Neural progenitor cell (in vitro differentiated cells): ENCODE measurements at regions not wholly inside any gene's neighbourhood (a gene's known extent, or its start where the extent isn't known, plus 50 kb on each side); places are given as distances from the start of the nearest gene placed in this dataset.
"Not testable (repeated sequence)": the region's sequence is repeated elsewhere in the genome, so short reads cannot be mapped to it uniquely, and the experiment has no call there.

Source experiments
- DNase-seq: peaks from one replicate; pipeline ENCODE4 v3.0.0-alpha.2; 2016; ENCODE audit warnings: low spot score
- H2AFZ ChIP-seq: fragments of 200-600 bp; sonication (generic); replicated peaks from 2 replicates; pipeline ENCODE4 v1.6.1; 2016; ENCODE audit warnings: antibody characterized with exemption
- H3F3A ChIP-seq: fragments of 200-600 bp; sonication (generic); 2 replicates; pipeline ENCODE4 v1.6.1; 2016; ENCODE audit warnings: antibody characterized with exemption, low read depth
- H3K27ac ChIP-seq: fragments of 200-600 bp; sonication (generic); 2 replicates; pipeline ENCODE4 v1.5.1; 2016; ENCODE audit warnings: mild to moderate bottlenecking
- H3K27me3 ChIP-seq: fragments of 200-600 bp; sonication (generic); 2 replicates; pipeline ENCODE4 v1.6.1; 2016; ENCODE audit warnings: mild to moderate bottlenecking, moderate library complexity
- H3K36me3 ChIP-seq: fragments of 200-600 bp; sonication (generic); 2 replicates; pipeline ENCODE4 v1.5.1; 2016
- H3K4me1 ChIP-seq: fragments of 200-600 bp; sonication (generic); 2 replicates; pipeline ENCODE4 v1.6.1; 2016; ENCODE audit warnings: mixed run types
- H3K4me2 ChIP-seq: fragments of 200-600 bp; sonication (generic); 2 replicates; pipeline ENCODE4 v1.6.1; 2016
- H3K4me3 ChIP-seq: fragments of 200-600 bp; sonication (generic); 2 replicates; pipeline ENCODE4 v1.5.1; 2016
- H3K79me2 ChIP-seq: fragments of 200-600 bp; sonication (generic); 2 replicates; pipeline ENCODE4 v1.6.1; 2016; ENCODE audit warnings: low read depth
- H3K9ac ChIP-seq: fragments of 200-600 bp; sonication (generic); 2 replicates; pipeline ENCODE4 v1.6.1; 2016
- H3K9me3 ChIP-seq: fragments of 200-600 bp; sonication (generic); 2 replicates; pipeline ENCODE4 v1.5.1; 2016; ENCODE audit warnings: low read depth
- H4K20me1 ChIP-seq: fragments of 200-600 bp; sonication (generic); 2 replicates; pipeline ENCODE4 v1.6.1; 2016; ENCODE audit warnings: low read depth
- H3K27ac Mint-ChIP-seq: 3 replicates; pipeline ENCODE4 v1.8.0; 2021; ENCODE audit warnings: mixed read lengths
- H3K27me3 Mint-ChIP-seq: 2 replicates; pipeline ENCODE4 v1.8.0; 2022; ENCODE audit warnings: low read depth, mild to moderate bottlenecking, inconsistent platforms, moderate library complexity, mixed read lengths; ENCODE audit not compliant: insufficient read depth
- H3K36me3 Mint-ChIP-seq: 3 replicates; pipeline ENCODE4 v1.8.0; 2021; ENCODE audit warnings: mixed read lengths
- H3K4me1 Mint-ChIP-seq: 3 replicates; pipeline ENCODE4 v1.8.0; 2021; ENCODE audit warnings: mixed read lengths
- H3K4me3 Mint-ChIP-seq: 3 replicates; pipeline ENCODE4 v1.8.0; 2021; ENCODE audit warnings: mild to moderate bottlenecking, moderate library complexity, mixed read lengths
- H3K9me3 Mint-ChIP-seq: 3 replicates; pipeline ENCODE4 v1.8.0; 2020; ENCODE audit warnings: mixed read lengths
- EZH2 ChIP-seq: fragments of 200-600 bp; sonication (generic); IDR thresholded peaks from 2 replicates; pipeline ENCODE4 v1.6.1; 2017; ENCODE audit warnings: antibody characterized with exemption, mild to moderate bottlenecking, moderate library complexity
- EZH2phosphoT487 ChIP-seq: fragments of 200-600 bp; sonication (generic); IDR thresholded peaks from 2 replicates; pipeline ENCODE4 v1.6.1; 2017; ENCODE audit warnings: antibody characterized with exemption
- TF ChIP-seq, protein P1 (sequence below): fragments of 200-600 bp; sonication (generic); IDR thresholded peaks from 2 replicates; pipeline ENCODE4 v1.5.1; 2017; ENCODE audit warnings: antibody characterized with exemption, mild to moderate bottlenecking

DNA sequence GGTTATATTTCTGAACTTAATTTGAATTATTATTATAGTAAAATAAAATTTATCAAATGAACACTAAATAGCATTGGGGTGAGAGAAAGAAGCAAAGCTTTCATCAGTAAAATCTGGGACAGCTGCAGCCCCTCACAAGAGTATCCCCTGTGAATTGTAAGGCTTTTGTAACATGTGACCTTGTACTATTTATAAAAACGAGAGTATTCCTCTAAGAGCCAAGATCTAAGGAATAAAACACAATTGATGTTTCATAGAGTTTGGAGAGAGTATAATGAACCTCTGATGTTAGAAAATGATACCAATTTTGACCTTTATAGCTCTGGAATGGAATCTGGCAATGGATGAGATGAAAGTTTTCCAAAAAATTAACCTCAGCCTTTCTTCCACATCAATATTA, 617.2 kb upstream of the ID4 start:
- Mint-ChIP-seq H3K4me3 (no peak overlapping the region), H3K36me3 (peaks cover 3% of the 10 kb centered on the region), H3K27ac (no peak overlapping the region), H3K9me3 (peaks cover 19% of the 10 kb centered on the region), H3K4me1 (no peaks in the 10 kb centered on the region), H3K27me3 (peaks cover 5% of the 10 kb centered on the region)
- H3K9me3 ChIP-seq: no peaks in the 10 kb centered on the region
- H3K4me2 ChIP-seq: no peak overlapping the region
- H3K27ac ChIP-seq: no peak overlapping the region
- no peak for TF ChIP-seq EZH2phosphoT487
- TF ChIP-seq, protein P1, sequence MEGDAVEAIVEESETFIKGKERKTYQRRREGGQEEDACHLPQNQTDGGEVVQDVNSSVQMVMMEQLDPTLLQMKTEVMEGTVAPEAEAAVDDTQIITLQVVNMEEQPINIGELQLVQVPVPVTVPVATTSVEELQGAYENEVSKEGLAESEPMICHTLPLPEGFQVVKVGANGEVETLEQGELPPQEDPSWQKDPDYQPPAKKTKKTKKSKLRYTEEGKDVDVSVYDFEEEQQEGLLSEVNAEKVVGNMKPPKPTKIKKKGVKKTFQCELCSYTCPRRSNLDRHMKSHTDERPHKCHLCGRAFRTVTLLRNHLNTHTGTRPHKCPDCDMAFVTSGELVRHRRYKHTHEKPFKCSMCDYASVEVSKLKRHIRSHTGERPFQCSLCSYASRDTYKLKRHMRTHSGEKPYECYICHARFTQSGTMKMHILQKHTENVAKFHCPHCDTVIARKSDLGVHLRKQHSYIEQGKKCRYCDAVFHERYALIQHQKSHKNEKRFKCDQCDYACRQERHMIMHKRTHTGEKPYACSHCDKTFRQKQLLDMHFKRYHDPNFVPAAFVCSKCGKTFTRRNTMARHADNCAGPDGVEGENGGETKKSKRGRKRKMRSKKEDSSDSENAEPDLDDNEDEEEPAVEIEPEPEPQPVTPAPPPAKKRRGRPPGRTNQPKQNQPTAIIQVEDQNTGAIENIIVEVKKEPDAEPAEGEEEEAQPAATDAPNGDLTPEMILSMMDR: no peak
- no peak for TF ChIP-seq EZH2
- H3K9ac ChIP-seq: no peak overlapping the region
- H3K4me3 ChIP-seq: no peak overlapping the region
- no peaks in the 10 kb centered on the region for H3K27me3 ChIP-seq
- no peaks in the 10 kb centered on the region for H4K20me1 ChIP-seq
- no peaks in the 10 kb centered on the region for H3F3A ChIP-seq
- DNase-seq: no peak
- no peak overlapping the region for H2AFZ ChIP-seq
- H3K36me3 ChIP-seq: no peaks in the 10 kb centered on the region
- no peaks in the 10 kb centered on the region for H3K4me1 ChIP-seq
- H3K79me2 ChIP-seq: no peaks in the 10 kb centered on the region

DNA sequence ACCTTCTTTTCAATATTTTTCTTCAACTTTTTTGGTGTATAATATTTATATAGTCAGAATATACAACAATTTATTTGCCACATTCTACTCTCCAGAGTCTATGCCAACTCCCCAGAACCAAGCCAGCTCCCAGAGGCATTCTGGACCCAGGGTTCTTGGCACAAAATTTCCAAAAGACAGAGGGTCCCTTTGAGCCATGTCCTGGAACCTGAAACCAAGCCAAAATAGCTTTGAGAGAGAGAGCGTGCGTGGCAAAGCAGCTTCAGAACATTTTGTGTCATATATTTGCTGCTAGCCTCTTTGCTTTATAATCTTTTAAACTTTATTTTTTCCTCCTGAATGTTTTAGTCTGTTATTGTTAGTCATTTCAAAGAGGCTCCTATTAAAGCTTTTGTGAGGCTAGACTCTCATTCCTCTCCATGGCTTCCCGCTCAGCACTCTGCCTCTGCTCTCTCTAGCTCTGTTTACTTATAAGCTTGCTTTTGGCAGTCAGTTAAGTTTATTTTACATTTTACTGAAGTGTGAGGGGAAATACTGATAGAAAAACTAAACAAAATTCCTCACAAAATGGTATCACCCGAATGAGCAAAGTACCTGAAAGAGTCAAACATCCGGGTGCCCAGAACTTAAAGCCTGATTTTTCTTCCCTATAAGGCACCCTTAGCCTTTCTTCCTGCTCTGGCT, 605.1 kb upstream of the ID4 start:
- Mint-ChIP-seq H3K27me3 (no peaks in the 10 kb centered on the region), H3K36me3 (no peaks in the 10 kb centered on the region), H3K27ac (peak overlapping the region; percentile 55), H3K4me1 (no peaks in the 10 kb centered on the region), H3K4me3 (no peak overlapping the region), H3K9me3 (peaks cover 3% of the 10 kb centered on the region)
- H2AFZ ChIP-seq: peak overlapping the region; percentile 38
- H3K27ac ChIP-seq: no peak overlapping the region
- H4K20me1 ChIP-seq: no peaks in the 10 kb centered on the region
- H3K9me3 ChIP-seq: peaks cover 2% of the 10 kb centered on the region
- TF ChIP-seq, protein P1: no peak
- TF ChIP-seq EZH2phosphoT487: no peak
- TF ChIP-seq EZH2: no peak
- H3K4me2 ChIP-seq: no peak overlapping the region
- H3K9ac ChIP-seq: no peak overlapping the region
- H3F3A ChIP-seq: no peaks in the 10 kb centered on the region
- H3K4me3 ChIP-seq: no peak overlapping the region
- no peaks in the 10 kb centered on the region for H3K79me2 ChIP-seq
- no peak for DNase-seq
- H3K27me3 ChIP-seq: no peaks in the 10 kb centered on the region
- peaks cover 2% of the 10 kb centered on the region for H3K36me3 ChIP-seq
- peaks cover 3% of the 10 kb centered on the region for H3K4me1 ChIP-seq

DNA sequence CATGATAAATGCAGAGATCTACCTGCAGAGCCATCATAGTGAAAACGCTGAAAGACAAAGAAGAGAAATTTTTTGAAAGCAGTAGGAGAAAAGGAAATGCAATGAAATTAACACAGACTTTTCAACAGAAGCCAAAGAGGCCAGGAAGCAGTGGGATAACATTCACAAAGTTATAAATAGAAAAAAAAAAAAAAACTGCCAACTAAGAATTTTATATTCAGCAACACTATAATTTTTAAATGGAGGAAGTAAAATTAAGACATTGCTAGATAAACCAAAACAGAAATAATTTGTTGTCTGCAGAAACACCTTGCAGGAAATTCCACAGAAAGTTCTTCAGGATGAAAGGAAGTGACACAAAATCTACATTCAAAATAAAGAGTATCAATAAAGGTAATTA, 591.5 kb upstream of the ID4 start:
- Histone ChIP-seq H3K9me3 (no peaks in the 10 kb centered on the region), H3K4me3 (no peak overlapping the region), H4K20me1 (no peaks in the 10 kb centered on the region), H3K36me3 (no peaks in the 10 kb centered on the region), H3K9ac (no peak overlapping the region), H3K27ac (no peak overlapping the region), H3F3A (no peaks in the 10 kb centered on the region), H3K27me3 (peaks cover 16% of the 10 kb centered on the region), H3K4me2 (no peak overlapping the region), H2AFZ (no peak overlapping the region), H3K79me2 (no peaks in the 10 kb centered on the region), H3K4me1 (no peaks in the 10 kb centered on the region)
- DNase-seq: no peak
- Mint-ChIP-seq H3K9me3 (peaks cover 47% of the 10 kb centered on the region), H3K36me3 (peaks cover 3% of the 10 kb centered on the region), H3K4me3 (no peak overlapping the region), H3K4me1 (no peaks in the 10 kb centered on the region), H3K27ac (no peak overlapping the region), H3K27me3 (peaks cover 2% of the 10 kb centered on the region)
- no peak for TF ChIP-seq EZH2phosphoT487
- TF ChIP-seq, protein P1: no peak
- TF ChIP-seq EZH2: no peak

DNA sequence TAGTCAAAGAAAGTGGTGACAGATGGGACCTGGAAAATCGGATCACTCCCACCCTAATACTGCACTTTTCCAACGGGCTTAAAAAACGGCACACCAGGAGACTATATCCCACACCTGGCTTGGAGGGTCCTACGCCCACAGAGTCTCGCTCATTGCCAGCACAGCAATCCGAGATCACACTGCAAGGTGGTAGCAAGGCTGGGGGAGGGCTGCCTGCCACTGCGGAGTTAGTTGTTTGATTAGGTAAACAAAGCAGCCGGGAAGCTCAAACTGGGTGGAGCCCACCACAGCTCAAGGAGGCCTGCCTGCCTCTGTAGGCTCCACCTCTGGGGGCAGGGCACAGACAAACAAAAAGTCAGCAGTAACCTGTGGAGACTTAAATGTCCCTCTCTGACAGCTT, 590.0 kb upstream of the ID4 start:
- DNase-seq, H3K4me3 Mint-ChIP-seq, H3K27ac ChIP-seq, H3K27me3 Mint-ChIP-seq, H3F3A ChIP-seq, H3K36me3 ChIP-seq, H3K9ac ChIP-seq, H3K9me3 ChIP-seq, H4K20me1 ChIP-seq, H3K79me2 ChIP-seq, H3K4me1 Mint-ChIP-seq, H3K4me1 ChIP-seq, H3K36me3 Mint-ChIP-seq, H3K27ac Mint-ChIP-seq: not testable (repeated sequence)
- peak overlapping the region; percentile 72 for H2AFZ ChIP-seq
- peaks cover 16% of the 10 kb centered on the region for H3K27me3 ChIP-seq
- H3K4me2 ChIP-seq: peak overlapping the region; percentile 61
- peak overlapping the region; percentile 35 for H3K4me3 ChIP-seq
- H3K9me3 Mint-ChIP-seq: peaks cover 42% of the 10 kb centered on the region

DNA sequence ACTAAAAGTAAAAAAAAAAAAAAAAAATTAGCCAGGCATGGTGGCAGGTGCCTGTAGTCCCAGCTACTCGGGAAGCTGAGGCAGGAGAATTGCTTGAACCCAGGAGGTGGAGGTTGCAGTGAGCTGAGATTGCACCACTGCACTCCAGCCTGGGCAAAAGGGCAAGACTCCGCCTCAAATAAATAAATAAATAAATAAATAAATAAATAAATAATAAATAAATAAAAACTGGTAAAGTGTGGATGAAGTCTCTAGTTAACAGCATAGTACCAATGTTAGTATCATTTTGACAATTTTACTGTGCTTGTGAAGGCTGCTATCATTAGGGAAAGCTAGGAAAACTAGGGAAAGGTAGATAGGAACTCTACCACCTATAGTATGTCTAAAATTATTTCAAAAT, 581.0 kb upstream of the ID4 start:
- H3K4me3 Mint-ChIP-seq, H3K27ac ChIP-seq, H3K36me3 Mint-ChIP-seq, H3K4me1 ChIP-seq, H3K27me3 Mint-ChIP-seq, H3K9ac ChIP-seq, H3K79me2 ChIP-seq, H3K4me2 ChIP-seq, H3K4me3 ChIP-seq, DNase-seq, H2AFZ ChIP-seq, H3K27ac Mint-ChIP-seq, H3K9me3 ChIP-seq, H3K27me3 ChIP-seq, H3K36me3 ChIP-seq, H4K20me1 ChIP-seq, H3K4me1 Mint-ChIP-seq: not testable (repeated sequence)
- H3F3A ChIP-seq: peaks cover 10% of the 10 kb centered on the region
- H3K9me3 Mint-ChIP-seq: peaks cover 15% of the 10 kb centered on the region
